RWPE2 (cell line): ENCODE measurements at regions not wholly inside any gene's neighbourhood (a gene's known extent, or its start where the extent isn't known, plus 50 kb on each side); places are given as distances from the start of the nearest gene placed in this dataset.

ENCODE experiments used
- ATAC-seq: fragments of 200-7000 bp; cut with Tn5 transposase; 3 replicates; pipeline ENCODE4 v1.9.1; 2021; ENCODE audit warnings: low read depth
- DNase-seq: peaks from one replicate; pipeline ENCODE4 v3.0.0-alpha.2; 2020; ENCODE audit warnings: low spot score
- H3K27ac ChIP-seq: fragments of 450-650 bp; 2 replicates; pipeline ENCODE4 v1.5.1; 2017; ENCODE audit warnings: mild to moderate bottlenecking; ENCODE audit not compliant: poor library complexity, severe bottlenecking
- H3K27me3 ChIP-seq: fragments of 250-450 bp; sonication (Bioruptor Pico); 2 replicates; pipeline ENCODE4 v1.5.1; 2021; ENCODE audit warnings: mild to moderate bottlenecking, moderate library complexity; ENCODE audit not compliant: insufficient read depth, poor library complexity, severe bottlenecking
- H3K36me3 ChIP-seq: fragments of 250-450 bp; sonication (Bioruptor Pico); 2 replicates; pipeline ENCODE4 v1.5.1; 2020; ENCODE audit warnings: low read depth, mild to moderate bottlenecking, moderate library complexity
- H3K4me1 ChIP-seq: fragments of 250-450 bp; sonication (Bioruptor Pico); 2 replicates; pipeline ENCODE4 v1.5.1; 2021; ENCODE audit warnings: mild to moderate bottlenecking, moderate library complexity; ENCODE audit not compliant: insufficient read depth, poor library complexity, severe bottlenecking
- H3K4me3 ChIP-seq: fragments of 250-450 bp; sonication (Bioruptor Pico); 2 replicates; pipeline ENCODE4 v1.5.1; 2021; ENCODE audit warnings: mild to moderate bottlenecking, moderate library complexity; ENCODE audit not compliant: severe bottlenecking
- H3K9me3 ChIP-seq: fragments of 250-450 bp; sonication (Bioruptor Pico); 2 replicates; pipeline ENCODE4 v1.5.1; 2021; ENCODE audit warnings: mild to moderate bottlenecking, moderate library complexity; ENCODE audit not compliant: severe bottlenecking
- CTCF ChIP-seq: fragments of 450-650 bp; IDR thresholded peaks from one replicate; pipeline ENCODE4 v1.5.1; 2017; ENCODE audit warnings: mild to moderate bottlenecking, moderate library complexity; ENCODE audit not compliant: poor library complexity, severe bottlenecking

- no peak for DNase-seq
- no peak overlapping the region for H3K4me3 ChIP-seq
- no peaks in the 10 kb centered on the region for H3K4me1 ChIP-seq
- no peak for TF ChIP-seq CTCF
- no peak overlapping the region for H3K27ac ChIP-seq
- H3K36me3 ChIP-seq: no peaks in the 10 kb centered on the region
- no peaks in the 10 kb centered on the region for H3K27me3 ChIP-seq
- no peaks in the 10 kb centered on the region for H3K9me3 ChIP-seq
- ATAC-seq: no peak
Measured at GRCh38 chr17:36818134-36818825, 119.0 kb upstream of the LHX1 start.

- no peak overlapping the region for H3K4me3 ChIP-seq
- no peaks in the 10 kb centered on the region for H3K4me1 ChIP-seq
- H3K27ac ChIP-seq: no peak overlapping the region
- no peak for ATAC-seq
- no peaks in the 10 kb centered on the region for H3K9me3 ChIP-seq
- no peak for DNase-seq
- TF ChIP-seq CTCF: no peak
- no peaks in the 10 kb centered on the region for H3K27me3 ChIP-seq
- no peaks in the 10 kb centered on the region for H3K36me3 ChIP-seq
Measured at GRCh38 chr17:36823850-36824677, 113.2 kb upstream of the LHX1 start.

- H3K27ac ChIP-seq: no peak overlapping the region
- ATAC-seq (0 out of 3 replicates have a peak, but pooled peaks have one; percentile 31), DNase-seq (no peak)
- no peaks in the 10 kb centered on the region for H3K27me3 ChIP-seq
- no peaks in the 10 kb centered on the region for H3K36me3 ChIP-seq
- H3K9me3 ChIP-seq: no peaks in the 10 kb centered on the region
- no peaks in the 10 kb centered on the region for H3K4me1 ChIP-seq
- no peak overlapping the region for H3K4me3 ChIP-seq
- no peak for TF ChIP-seq CTCF
Measured at GRCh38 chr17:36824678-36825101, 112.6 kb upstream of the LHX1 start.

- Histone ChIP-seq H3K36me3 (no peaks in the 10 kb centered on the region), H3K4me3 (no peak overlapping the region), H3K4me1 (no peaks in the 10 kb centered on the region), H3K9me3 (no peaks in the 10 kb centered on the region), H3K27me3 (no peaks in the 10 kb centered on the region), H3K27ac (no peak overlapping the region)
- DNase-seq (no peak), ATAC-seq (no peak)
- TF ChIP-seq CTCF: no peak
Measured at GRCh38 chr17:36825113-36825512, 112.2 kb upstream of the LHX1 start.

- no peaks in the 10 kb centered on the region for H3K27me3 ChIP-seq
- H3K4me1 ChIP-seq: no peaks in the 10 kb centered on the region
- no peak for TF ChIP-seq CTCF
- ATAC-seq (no peak), DNase-seq (no peak)
- H3K36me3 ChIP-seq: no peaks in the 10 kb centered on the region
- no peak overlapping the region for H3K27ac ChIP-seq
- no peaks in the 10 kb centered on the region for H3K9me3 ChIP-seq
- H3K4me3 ChIP-seq: no peak overlapping the region
Measured at GRCh38 chr17:36825521-36825920, 111.8 kb upstream of the LHX1 start.
